RPMI8226 (cell line): ENCODE measurements at regions not wholly inside any gene's neighbourhood (a gene's known extent, or its start where the extent isn't known, plus 50 kb on each side); places are given as distances from the start of the nearest gene placed in this dataset.

Experiments
- DNase-seq: peaks from one replicate; pipeline ENCODE4 v3.0.0-alpha.2; 2015

DNA sequence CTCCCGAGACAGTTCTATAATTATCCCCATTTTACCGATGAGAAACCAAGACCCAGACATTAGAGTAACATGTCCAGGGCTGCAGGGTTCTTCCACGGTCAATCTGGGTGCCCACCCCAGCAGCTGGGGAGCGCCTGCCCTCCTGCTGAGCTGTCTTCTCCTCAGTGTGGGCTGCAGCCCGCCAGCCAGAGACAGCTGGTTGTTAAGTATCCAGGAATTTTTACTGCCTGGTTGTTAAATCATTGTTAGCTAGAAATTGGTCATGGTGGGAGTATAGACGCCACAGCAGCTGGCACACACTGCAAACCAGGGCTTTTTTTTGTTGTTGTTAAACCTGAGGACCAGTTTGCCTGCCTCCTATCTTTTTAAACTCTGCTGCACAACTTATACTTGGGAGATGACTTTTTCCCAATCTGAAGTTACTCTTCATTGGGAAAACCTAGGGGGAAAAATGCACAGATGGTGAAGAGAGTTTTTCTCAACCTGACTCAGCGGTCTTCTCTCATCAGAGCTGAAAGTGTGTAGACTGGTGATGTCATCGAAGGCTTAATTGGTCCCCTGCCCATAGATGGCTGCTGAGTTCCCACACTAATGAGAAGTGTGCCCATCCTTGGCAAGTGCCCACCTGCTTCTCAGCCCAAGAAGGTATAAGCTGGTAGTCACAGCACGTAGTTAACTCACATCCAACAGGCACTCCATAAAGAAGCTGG lies 208.6 kb downstream of the DRD1 start:
- DNase-seq: no peak

DNA sequence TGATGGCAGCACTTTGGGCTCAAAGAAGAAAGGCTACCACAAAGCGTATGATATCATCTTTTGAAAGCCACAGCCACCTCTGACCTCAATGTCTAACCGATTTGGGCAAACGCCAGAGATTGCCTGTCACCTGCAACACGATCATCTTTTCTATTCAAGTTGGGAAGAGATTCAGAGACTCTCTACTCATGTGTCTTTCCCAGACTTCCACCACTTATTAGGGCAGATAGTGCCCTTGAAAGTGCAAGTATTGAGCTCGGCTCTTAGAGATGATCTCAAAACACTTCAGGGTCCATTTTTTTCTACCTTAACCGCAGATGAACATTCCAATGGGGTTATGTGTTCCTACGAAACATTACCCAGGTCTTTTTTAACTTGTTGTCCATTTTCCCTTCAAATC lies 213.7 kb downstream of the DRD1 start:
- DNase-seq: no peak

- DNase-seq: no peak
These were observed 217.5 kb downstream of the DRD1 start for GRCh38 chr5:175226506-175226905.

GRCh38 chr5:175223291-175223690 lies 220.7 kb downstream of the DRD1 start:
- no peak for DNase-seq

- no peak for DNase-seq
These were observed 221.4 kb downstream of the DRD1 start for GRCh38 chr5:175222621-175223020.

GRCh38 chr5:175220549-175220948 lies 223.4 kb downstream of the DRD1 start:
- DNase-seq: no peak

DNA sequence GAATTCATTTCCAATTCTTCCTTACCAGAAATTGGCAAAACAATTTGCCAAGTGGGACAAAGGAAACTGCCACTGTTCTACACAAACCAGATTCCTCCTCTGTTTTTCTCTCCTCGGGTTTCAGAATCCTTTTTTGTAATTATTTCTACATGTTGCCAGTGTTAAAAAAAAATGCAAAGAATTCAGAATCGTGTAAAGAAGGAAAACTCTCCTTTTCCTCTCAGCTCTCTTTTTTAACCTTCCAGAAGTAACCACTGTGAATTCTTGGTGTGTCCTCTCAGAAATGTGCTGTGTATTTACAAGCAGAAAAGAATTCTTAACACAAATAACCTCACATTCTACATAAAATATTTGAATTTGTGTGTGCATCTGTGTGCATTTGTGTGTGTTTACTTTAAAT lies 224.6 kb downstream of the DRD1 start:
- no peak for DNase-seq

DNA sequence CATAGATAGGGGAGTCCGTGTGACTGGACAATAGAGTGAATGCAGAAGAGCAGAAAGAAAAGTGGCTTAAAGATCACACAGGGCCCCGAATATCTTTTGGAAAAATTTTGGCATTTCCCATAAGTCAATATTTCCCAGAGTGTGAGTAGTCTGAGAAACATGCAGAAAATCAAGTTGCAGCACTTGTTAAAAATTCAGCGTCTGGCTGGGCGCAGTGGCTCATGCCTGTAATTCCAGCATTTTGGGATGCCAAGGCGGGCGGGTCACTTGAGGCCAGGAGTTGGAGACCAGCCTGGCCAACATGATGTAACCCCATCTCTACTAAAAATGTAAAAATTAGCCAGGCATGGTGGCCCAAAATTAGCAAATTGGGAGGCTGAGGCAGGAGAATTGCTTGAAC lies 227.0 kb downstream of the DRD1 start:
- no peak for DNase-seq

GRCh38 chr5:175215906-175216305 lies 228.1 kb downstream of the DRD1 start:
- DNase-seq: no peak

DNA sequence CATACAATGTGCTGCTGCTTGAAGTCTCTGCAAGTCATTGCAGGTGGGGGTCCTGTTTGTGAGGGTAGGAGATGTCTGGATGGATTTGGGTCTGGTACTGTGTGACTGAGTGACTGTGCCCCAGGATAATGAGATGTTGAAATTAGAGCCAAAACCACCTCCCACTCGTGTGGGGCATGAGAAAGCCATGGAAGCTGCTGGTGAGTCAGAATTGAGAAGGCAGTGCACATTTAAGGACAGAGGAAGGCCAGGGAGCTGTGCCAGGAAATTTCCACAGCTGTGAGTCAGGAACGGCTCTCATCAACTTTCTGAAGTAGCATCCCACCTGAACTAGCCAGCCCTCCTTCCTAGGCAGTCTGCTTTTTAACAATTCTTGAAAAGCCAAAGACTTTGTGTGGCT lies 229.8 kb downstream of the DRD1 start:
- no peak for DNase-seq

DNA sequence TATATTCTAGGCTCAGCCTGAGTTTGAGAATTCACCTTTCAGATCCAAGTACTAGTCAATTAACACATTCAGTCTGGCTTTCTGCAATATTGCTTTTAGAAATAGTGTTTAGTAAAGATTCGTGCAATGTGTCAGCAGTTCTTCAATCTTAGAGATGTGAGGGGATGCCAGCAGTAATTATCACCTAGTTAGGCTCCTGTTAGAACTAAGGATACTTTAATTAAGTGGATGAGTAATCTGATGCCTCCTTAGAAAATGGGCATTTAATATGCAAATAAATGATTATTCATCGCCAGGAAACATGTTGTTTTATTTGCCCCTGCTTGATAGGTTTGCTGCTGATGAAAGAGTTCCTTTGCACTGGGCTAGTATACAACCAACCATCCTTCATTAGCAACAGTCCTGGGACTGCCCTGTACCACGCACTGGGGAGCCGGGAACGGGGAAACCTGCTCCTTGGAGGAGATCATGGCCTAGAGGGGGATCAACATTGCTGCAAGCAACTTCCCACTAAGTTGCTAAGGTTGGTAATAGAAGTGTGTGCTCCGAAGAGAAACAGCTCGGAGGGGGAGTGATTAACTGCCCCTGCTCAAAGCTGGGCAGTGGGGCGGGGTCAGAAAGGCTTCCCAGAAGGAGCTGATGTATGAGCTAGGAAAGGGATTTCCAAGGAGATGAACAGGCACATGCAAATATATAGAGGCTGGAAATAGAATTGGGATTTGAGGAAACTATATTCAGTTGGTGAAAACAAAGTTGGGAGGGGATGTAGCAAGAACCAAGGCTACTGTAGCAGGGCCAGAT lies 231.8 kb downstream of the DRD1 start:
- DNase-seq: no peak

- DNase-seq: no peak
These were observed 236.5 kb downstream of the DRD1 start for GRCh38 chr5:175207321-175208040.

GRCh38 chr5:175206669-175207068 lies 237.3 kb downstream of the DRD1 start:
- DNase-seq: no peak

DNA sequence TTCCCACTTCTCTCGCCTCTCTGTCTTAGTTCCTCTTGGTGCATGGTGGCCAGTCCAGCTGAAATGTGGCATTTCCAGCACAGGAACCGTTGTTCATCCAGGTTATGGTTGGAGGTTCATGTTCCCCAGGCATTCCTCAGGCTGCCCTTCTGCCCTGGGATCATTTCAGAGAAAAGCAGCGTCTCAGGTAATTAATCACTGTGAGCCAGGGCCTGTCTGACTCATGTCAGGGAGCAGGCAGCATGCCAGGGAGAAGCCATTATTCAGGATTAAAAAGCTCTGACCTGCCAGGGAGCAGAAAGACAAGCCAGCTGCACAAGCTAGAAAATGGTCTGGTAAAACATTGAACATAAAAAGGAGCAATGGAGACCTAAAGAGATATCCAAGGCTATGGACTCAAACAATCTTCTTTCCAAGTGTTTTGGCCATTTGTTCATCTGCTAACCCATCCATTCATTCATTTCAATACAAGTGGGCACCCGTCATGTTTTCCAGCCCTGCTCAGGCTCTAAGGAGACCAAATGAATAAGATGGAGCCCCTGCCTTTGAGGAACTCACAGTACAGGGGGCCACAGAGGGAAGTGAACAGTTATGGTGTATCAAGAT lies 241.4 kb downstream of the DRD1 start:
- DNase-seq: no peak

DNA sequence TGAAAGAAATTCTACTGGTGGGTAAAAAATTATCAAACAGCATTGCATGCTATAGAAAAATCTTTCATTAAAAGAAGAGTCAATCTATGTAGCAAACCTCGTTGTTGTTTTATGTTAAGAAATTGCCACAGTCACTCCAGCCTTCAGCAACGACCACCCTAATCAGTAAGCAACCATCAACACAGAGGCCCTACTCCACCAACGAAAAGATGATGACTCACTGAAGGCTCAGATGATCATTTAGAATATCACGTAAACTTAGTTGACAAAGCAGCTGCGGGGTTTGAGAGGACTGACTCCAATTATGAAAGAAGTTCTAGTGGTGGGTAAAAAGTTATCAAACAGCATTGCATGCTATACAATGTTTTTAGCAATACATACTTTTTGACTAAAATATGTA lies 242.6 kb downstream of the DRD1 start:
- DNase-seq: no peak

DNA sequence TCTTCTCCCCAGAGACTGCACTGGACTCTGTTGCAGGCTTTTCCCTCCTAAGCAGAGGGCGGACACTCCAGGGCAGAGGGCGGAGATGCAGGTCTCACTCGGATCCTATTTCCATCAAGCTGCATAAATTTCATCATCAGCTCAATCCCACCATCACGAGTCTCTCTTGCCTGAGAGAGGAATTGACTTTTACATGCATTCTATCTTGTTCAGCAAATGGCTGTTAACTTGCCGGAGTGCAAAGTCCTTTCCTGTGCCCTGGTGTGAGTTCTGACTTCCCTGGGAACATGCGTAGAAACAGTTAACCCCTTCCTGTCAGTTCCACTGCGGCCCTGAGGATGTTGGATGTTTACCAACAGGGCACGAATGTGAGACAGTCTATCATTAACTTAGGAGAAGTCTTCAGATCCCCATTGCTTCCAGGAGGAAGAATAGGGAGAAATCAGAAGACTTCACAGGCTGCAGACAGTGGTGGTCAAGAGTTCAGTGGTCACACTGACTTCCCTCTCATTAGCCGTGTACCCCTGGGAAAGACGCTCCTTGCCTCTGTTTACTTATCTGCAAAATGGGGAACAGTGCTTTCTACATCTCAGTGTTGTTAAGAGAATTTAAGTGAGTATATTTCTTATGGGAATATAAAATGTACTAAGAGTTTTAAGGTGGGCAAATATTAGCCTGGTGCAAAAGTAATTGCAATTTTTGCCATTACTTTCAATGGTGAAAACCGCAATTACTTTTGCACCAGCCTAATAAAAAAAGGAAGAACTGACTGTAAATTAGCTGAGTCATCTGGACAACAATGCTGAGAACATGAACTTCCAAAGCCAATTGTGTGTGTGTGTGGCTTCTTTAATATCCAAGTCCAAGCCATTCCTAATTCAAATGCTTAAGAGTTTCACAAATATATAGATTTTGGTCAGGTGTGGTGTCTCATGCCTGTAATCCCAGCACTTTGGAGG lies 248.0 kb downstream of the DRD1 start:
- DNase-seq: no peak

DNA sequence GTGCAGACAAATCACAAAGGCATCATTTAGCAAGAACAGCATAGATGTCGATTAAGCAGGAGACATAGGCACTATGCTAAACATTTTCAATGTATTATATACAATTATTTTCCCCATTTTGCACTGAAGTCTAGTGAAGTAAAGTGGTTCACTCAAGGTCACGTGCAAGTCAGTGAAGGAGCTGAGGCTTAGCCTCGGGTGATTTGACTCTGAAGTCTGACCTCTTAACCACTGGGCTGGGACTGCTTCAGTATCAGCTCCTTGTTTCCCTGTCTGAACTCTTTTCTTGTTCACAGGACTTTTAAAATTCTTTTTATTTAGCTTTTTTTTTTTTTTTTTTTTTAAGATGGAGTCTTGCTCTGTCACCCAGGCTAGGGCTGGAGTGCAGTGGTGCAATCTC lies 262.7 kb downstream of the DRD1 start:
- DNase-seq: no peak

DNA sequence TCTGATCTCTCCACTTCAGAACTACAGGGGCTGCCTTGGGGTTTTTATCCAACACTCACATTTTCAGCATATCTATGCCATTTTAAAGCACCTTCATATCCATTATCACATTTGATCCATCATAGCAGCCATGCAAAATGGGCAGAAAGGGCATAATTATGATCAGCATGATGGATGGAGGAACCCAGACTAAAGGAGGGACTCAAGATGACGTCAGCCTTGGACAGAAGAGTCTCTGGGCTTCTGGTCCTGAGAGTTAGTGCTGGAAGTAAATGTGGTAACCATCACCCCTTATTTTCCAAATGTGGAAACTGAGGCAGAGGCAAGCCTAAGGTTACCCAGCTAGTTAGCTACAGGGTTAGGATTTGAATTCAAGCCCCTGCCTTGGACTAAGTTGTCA lies 273.1 kb downstream of the DRD1 start:
- DNase-seq: no peak

- no peak for DNase-seq
These were observed 275.0 kb downstream of the DRD1 start for GRCh38 chr5:175168882-175169507.

DNA sequence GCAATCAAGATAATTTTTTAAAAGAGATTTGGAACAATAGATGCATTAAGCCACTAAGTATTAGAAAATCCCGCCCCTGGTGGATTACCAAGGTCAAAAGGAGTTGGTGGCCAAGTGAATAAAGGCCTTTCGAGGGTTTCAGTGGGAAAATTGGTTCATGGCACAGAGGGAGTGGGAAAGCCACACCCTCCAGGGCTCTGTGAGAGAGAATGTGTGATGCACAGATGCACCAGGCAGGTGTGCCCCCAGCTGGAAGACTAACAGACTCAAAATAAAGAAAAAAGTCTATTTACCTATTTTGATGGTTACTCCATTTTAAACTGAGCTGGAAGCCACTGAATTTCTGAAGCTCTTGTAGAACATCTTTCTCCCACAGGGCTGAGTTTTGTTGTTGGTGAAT lies 278.0 kb downstream of the DRD1 start:
- DNase-seq: no peak

GRCh38 chr5:175163586-175164275 lies 280.3 kb downstream of the DRD1 start:
- no peak for DNase-seq
